GM12892 (cell line): ENCODE measurements at regions not wholly inside any gene's neighbourhood (a gene's known extent, or its start where the extent isn't known, plus 50 kb on each side); places are given as distances from the start of the nearest gene placed in this dataset.

Source experiments
- POLR2A ChIP-seq: IDR thresholded peaks from 2 replicates; pipeline ENCODE4 v1.6.1; 2011; ENCODE audit warnings: low read depth, low read length, control low read depth
- TAF1 ChIP-seq: IDR thresholded peaks from 2 replicates; pipeline ENCODE4 v1.6.1; 2011; ENCODE audit warnings: low read depth, mild to moderate bottlenecking, control low read depth, low read length, borderline replicate concordance

DNA sequence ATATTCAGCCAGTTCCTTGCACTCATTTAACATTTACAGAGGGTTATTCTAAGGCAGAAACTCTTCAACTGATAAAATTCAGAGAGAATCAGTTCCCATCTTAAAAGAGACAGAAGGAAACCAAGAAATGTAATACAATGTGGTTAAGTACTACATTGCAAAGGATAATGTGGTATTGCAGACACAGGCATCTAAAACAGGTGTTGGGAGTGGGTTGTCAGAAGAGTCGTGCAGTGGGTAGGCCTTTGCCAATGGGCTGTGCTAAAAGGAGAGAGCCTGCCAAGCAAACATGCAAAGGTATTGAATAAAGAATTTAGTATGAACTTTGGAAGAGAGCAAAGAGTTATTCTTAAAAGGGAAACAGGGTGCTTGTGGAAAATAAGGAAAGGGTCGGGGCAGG is 1044.4 kb upstream of the DIAPH2 start:
- no peak for TF ChIP-seq POLR2A
- TF ChIP-seq TAF1 = no peak
